ENCODE measurements at regions not wholly inside any gene's neighbourhood (a gene's known extent, or its start where the extent isn't known, plus 50 kb on each side); places are given as distances from the start of the nearest gene placed in this dataset.

DNA sequence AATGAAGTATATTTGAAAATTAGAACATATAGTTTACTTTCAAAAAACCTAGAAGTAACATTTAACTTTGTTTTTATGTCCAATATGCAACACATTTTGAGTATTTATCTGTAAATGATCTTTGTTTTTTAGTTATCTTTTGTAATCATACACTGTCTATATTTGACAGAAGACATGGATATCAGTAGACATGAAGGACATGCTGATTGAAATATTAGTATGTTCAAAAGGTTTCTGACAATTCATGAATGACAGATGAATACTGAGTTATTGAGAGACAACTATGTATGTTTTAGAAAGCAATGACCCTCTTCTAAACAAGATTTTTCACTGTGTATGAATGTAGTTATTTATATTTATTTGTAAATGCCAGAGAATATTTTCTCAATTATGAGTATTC is 215.6 kb upstream of the TMEFF2 start:
- TF ChIP-seq, protein P1, sequence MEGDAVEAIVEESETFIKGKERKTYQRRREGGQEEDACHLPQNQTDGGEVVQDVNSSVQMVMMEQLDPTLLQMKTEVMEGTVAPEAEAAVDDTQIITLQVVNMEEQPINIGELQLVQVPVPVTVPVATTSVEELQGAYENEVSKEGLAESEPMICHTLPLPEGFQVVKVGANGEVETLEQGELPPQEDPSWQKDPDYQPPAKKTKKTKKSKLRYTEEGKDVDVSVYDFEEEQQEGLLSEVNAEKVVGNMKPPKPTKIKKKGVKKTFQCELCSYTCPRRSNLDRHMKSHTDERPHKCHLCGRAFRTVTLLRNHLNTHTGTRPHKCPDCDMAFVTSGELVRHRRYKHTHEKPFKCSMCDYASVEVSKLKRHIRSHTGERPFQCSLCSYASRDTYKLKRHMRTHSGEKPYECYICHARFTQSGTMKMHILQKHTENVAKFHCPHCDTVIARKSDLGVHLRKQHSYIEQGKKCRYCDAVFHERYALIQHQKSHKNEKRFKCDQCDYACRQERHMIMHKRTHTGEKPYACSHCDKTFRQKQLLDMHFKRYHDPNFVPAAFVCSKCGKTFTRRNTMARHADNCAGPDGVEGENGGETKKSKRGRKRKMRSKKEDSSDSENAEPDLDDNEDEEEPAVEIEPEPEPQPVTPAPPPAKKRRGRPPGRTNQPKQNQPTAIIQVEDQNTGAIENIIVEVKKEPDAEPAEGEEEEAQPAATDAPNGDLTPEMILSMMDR (IDR thresholded peaks at IDR 0.05), result no peak
- no peak for TF ChIP-seq ZNF263 (CRISPR knock-in tag; IDR thresholded peaks at IDR 0.05; ENCODE audit: low read depth)
- TF ChIP-seq, protein P2, sequence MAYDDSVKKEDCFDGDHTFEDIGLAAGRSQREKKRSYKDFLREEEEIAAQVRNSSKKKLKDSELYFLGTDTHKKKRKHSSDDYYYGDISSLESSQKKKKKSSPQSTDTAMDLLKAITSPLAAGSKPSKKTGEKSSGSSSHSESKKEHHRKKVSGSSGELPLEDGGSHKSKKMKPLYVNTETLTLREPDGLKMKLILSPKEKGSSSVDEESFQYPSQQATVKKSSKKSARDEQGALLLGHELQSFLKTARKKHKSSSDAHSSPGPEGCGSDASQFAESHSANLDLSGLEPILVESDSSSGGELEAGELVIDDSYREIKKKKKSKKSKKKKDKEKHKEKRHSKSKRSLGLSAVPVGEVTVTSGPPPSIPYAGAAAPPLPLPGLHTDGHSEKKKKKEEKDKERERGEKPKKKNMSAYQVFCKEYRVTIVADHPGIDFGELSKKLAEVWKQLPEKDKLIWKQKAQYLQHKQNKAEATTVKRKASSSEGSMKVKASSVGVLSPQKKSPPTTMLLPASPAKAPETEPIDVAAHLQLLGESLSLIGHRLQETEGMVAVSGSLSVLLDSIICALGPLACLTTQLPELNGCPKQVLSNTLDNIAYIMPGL (CRISPR knock-in tag; IDR thresholded peaks at IDR 0.05), result no peak

All from WTC11 (cell line).